ENCODE measurements at regions not wholly inside any gene's neighbourhood (a gene's known extent, or its start where the extent isn't known, plus 50 kb on each side); places are given as distances from the start of the nearest gene placed in this dataset.

GRCh38 chr3:170749185-170749584 lies 120.8 kb downstream of the RPL22L1 start:
- Histone ChIP-seq H3K23ac (ENCODE audit: insufficient read length) (no peak overlapping the region), H3K79me2 (ENCODE audit: control insufficient read depth in 1 of 2, insufficient read depth in 2 of 2, low read length in 2 of 2) (no peaks in the 10 kb centered on the region), H3K18ac (ENCODE audit: extremely low read depth, low read length) (no peak overlapping the region), H3K79me1 (ENCODE audit: low read depth, low read length) (no peaks in the 10 kb centered on the region), H3K9ac (replicated peaks in 1 of 4; ENCODE audit: extremely low read depth in 1 of 4, low read depth in 3 of 4, low read length in 3 of 4) (no peak overlapping the region), H3K36me3 (ENCODE audit: control insufficient read depth in 2 of 4, insufficient read depth in 4 of 4, low read length in 3 of 4) (0 out of 8 replicates have a peak, but pooled peaks cover 0 to 2% (median 0%) of the 10 kb centered on the region in 4 experiments), H4K8ac (ENCODE audit: extremely low read depth, insufficient read depth, low read length) (no peak overlapping the region), H3K27me3 (replicated peaks in 1 of 4; ENCODE audit: control insufficient read depth in 3 of 4, extremely low read depth in 1 of 4, insufficient read depth in 3 of 4, low read length in 3 of 4) (no peaks in the 10 kb centered on the region), H3K23me2 (ENCODE audit: low read depth, low read length) (no peaks in the 10 kb centered on the region), H2AK5ac (ENCODE audit: low read depth, low read length) (no peak overlapping the region), H3K14ac (ENCODE audit: insufficient read length) (no peak overlapping the region), H3K4me1 (replicated peaks in 1 of 4; ENCODE audit: control insufficient read depth in 3 of 4, insufficient read depth in 4 of 4, low read length in 3 of 4) (no peaks in the 10 kb centered on the region), H4K5ac (ENCODE audit: insufficient read length, low read depth, low read length) (no peak overlapping the region), H3K56ac (replicated peaks; ENCODE audit: insufficient read length, low read depth, low read length) (no peak overlapping the region), H2AFZ (ENCODE audit: low read length) (no peak overlapping the region), H3K4me3 (ENCODE audit: extremely low read depth in 1 of 4, insufficient read depth in 2 of 4, low read depth in 3 of 4, low read length in 4 of 4) (no peak overlapping the region), H3K27ac (ENCODE audit: low read depth, low read length) (no peak overlapping the region), H2BK12ac (ENCODE audit: low read depth, low read length) (no peak overlapping the region), H4K91ac (replicated peaks; ENCODE audit: insufficient read length, low read length) (no peak overlapping the region), H3K4me2 (ENCODE audit: insufficient read depth in 1 of 2, low read depth in 2 of 2, low read length in 2 of 2) (no peak overlapping the region), H2BK15ac (ENCODE audit: low read length) (no peak overlapping the region), H2BK120ac (replicated peaks; ENCODE audit: low read depth, low read length) (no peak overlapping the region), H4K20me1 (replicated peaks in 1 of 2; ENCODE audit: control insufficient read depth in 1 of 2, insufficient read depth in 2 of 2, low read length in 2 of 2) (no peaks in the 10 kb centered on the region), H2BK5ac (ENCODE audit: low read depth, low read length) (no peak overlapping the region), H3K9me3 (ENCODE audit: insufficient read depth in 2 of 2, low read depth in 1 of 2, low read length in 1 of 2) (peaks cover 10% of the 10 kb centered on the region in 2 experiments; a peak in 3 of 4 replicates), H2BK20ac (ENCODE audit: low read length) (no peak overlapping the region), H3K4ac (replicated peaks; ENCODE audit: insufficient read length, low read depth, low read length) (no peak overlapping the region)
- DNase-seq (ENCODE audit: low read depth in 1 of 2, low spot score in 2 of 2): no peak
- no peak for FAIRE-seq
- TF ChIP-seq HDAC2 (IDR thresholded peaks at IDR 0.05; ENCODE audit: borderline replicate concordance in 1 of 2, low read depth in 2 of 2, low read length in 2 of 2) (no peak), E2F6 (IDR thresholded peaks at IDR 0.05) (no peak), MAX (IDR thresholded peaks at IDR 0.05) (no peak), SAP30 (IDR thresholded peaks at IDR 0.05; ENCODE audit: insufficient read depth, insufficient replicate concordance, low read length) (no peak), TAF7 (optimal IDR thresholded peaks at IDR 0.05; ENCODE audit: borderline replicate concordance, low read depth, low read length) (no peak), CEBPB (IDR thresholded peaks at IDR 0.05; ENCODE audit: low read depth, low read length) (no peak), EGR1 (IDR thresholded peaks at IDR 0.05; ENCODE audit: borderline replicate concordance, low read depth, low read length) (no peak), HDAC6 (IDR thresholded peaks at IDR 0.05; ENCODE audit: low read depth, low read length) (no peak), SRF (IDR thresholded peaks at IDR 0.05; ENCODE audit: low read depth, low read length) (no peak), SP4 (IDR thresholded peaks at IDR 0.05; ENCODE audit: low read length) (no peak), POU5F1 (IDR thresholded peaks at IDR 0.05; ENCODE audit: low read depth, low read length) (no peak)
- ChIA-PET POLR2A (ENCODE audit: partially characterized antibody) (no interaction called here), CTCF (ENCODE audit: partially characterized antibody) (no interaction called here)
- 92% methylated on average over 1 of the region's 1 CpG; no CpG with 5 or more reads in 1 of the 2 experiments for WGBS, 2 experiments (ENCODE audit: extremely low coverage in 1 of 2, insufficient coverage in 1 of 2, insufficient read length in 1 of 2, insufficient replicate concordance in 2 of 2, low coverage in 1 of 2, low lambda C conversion rate in 2 of 2, missing lambda C conversion rate in 1 of 2)
